HG02870 (cell line): ENCODE measurements at regions not wholly inside any gene's neighbourhood (a gene's known extent, or its start where the extent isn't known, plus 50 kb on each side); places are given as distances from the start of the nearest gene placed in this dataset.

Experiments
- ATAC-seq: cut with Tn5 transposase; IDR thresholded peaks from one replicate; pipeline ENCODE4 v1.9.1; 2021; ENCODE audit warnings: mild to moderate bottlenecking, moderate library complexity; ENCODE audit not compliant: unreplicated experiment

- ATAC-seq: no peak
These were observed 990.1 kb upstream of the LRFN5 start for GRCh38 chr14:40616579-40616978.

GRCh38 chr14:40601063-40601462, 1005.6 kb upstream of the LRFN5 start:
- no peak for ATAC-seq

GRCh38 chr14:40599725-40600124, 1007.0 kb upstream of the LRFN5 start:
- no peak for ATAC-seq

GRCh38 chr14:40581264-40581663, 1025.4 kb upstream of the LRFN5 start:
- no peak for ATAC-seq

- ATAC-seq: no peak
These were observed 1029.7 kb upstream of the LRFN5 start for GRCh38 chr14:40576880-40577478.

GRCh38 chr14:40574780-40575179, 1031.9 kb upstream of the LRFN5 start:
- no peak for ATAC-seq

GRCh38 chr14:40525314-40525713, 1081.4 kb upstream of the LRFN5 start:
- no peak for ATAC-seq

- ATAC-seq: no peak
These were observed 1083.6 kb upstream of the LRFN5 start for GRCh38 chr14:40523123-40523522.

- ATAC-seq: no peak
These were observed 1062.2 kb upstream of the FBXO33 start for GRCh38 chr14:40494483-40494882.

- no peak for ATAC-seq
These were observed 1055.6 kb upstream of the FBXO33 start for GRCh38 chr14:40487824-40488223.

GRCh38 chr14:40485688-40486087, 1053.5 kb upstream of the FBXO33 start:
- ATAC-seq: no peak

GRCh38 chr14:40476005-40476404, 1043.8 kb upstream of the FBXO33 start:
- no peak for ATAC-seq

GRCh38 chr14:40467969-40468368, 1035.7 kb upstream of the FBXO33 start:
- ATAC-seq: no peak

GRCh38 chr14:40464531-40464930, 1032.3 kb upstream of the FBXO33 start:
- ATAC-seq: no peak

- no peak for ATAC-seq
These were observed 1031.7 kb upstream of the FBXO33 start for GRCh38 chr14:40463886-40464285.

GRCh38 chr14:40452674-40453073, 1020.4 kb upstream of the FBXO33 start:
- ATAC-seq: no peak

GRCh38 chr14:40447017-40447416, 1014.8 kb upstream of the FBXO33 start:
- ATAC-seq: no peak

- ATAC-seq: no peak
These were observed 1012.8 kb upstream of the FBXO33 start for GRCh38 chr14:40445020-40445419.

- no peak for ATAC-seq
These were observed 1004.3 kb upstream of the FBXO33 start for GRCh38 chr14:40436551-40436950.

- ATAC-seq: no peak
These were observed 985.7 kb upstream of the FBXO33 start for GRCh38 chr14:40417777-40418401.

GRCh38 chr14:40416565-40416964, 984.3 kb upstream of the FBXO33 start:
- no peak for ATAC-seq

- no peak for ATAC-seq
These were observed 982.2 kb upstream of the FBXO33 start for GRCh38 chr14:40414386-40414785.

GRCh38 chr14:40413136-40413535, 980.9 kb upstream of the FBXO33 start:
- no peak for ATAC-seq
